SK-N-SH (cell line): ENCODE measurements at regions not wholly inside any gene's neighbourhood (a gene's known extent, or its start where the extent isn't known, plus 50 kb on each side); places are given as distances from the start of the nearest gene placed in this dataset.

Source experiments
- CTCF ChIA-PET: fragments of 300-600, 350-600 bp; formaldehyde crosslinking; extraction: SDS; loops from one replicate; lab custom pipeline; 2021; lab: Yijun Ruan, JAX
- POLR2A ChIA-PET: fragments of 350-600 bp; sonication (Branson Sonifier 250); formaldehyde crosslinking; extraction: SDS; loops from one replicate; lab custom pipeline; 2020; ENCODE audit warnings: antibody characterized with exemption, inconsistent platforms; lab: Yijun Ruan, JAX
- DNase-seq: peaks from one replicate; pipeline ENCODE4 v3.0.0; 2012
- H2AFZ ChIP-seq: fragments of 200-600 bp; sonication (generic); 2 replicates; pipeline ENCODE4 v1.8.1; 2016; ENCODE audit warnings: antibody characterized with exemption, mild to moderate bottlenecking, low read depth
- H3F3A ChIP-seq: fragments of 200-600 bp; sonication (generic); replicated peaks from 2 replicates; pipeline ENCODE3; 2016; ENCODE audit warnings: antibody characterized with exemption, mild to moderate bottlenecking; ENCODE audit not compliant: insufficient read depth
- H3K27ac ChIP-seq, 2 experiments: fragments of 200-500 bp in 1 of 2; fragments of 200-600 bp in 1 of 2; sonication (Bioruptor generic) in 1 of 2; sonication (generic), shearing (Covaris generic) in 1 of 2; 2 replicates each; pipeline versions ENCODE4 v1.5.1 to v1.6.1; 2014 to 2016; ENCODE audit warnings: low read depth in 2 of 2, inconsistent platforms in 1 of 2, low read length in 1 of 2, mild to moderate bottlenecking in 1 of 2, mixed read lengths in 1 of 2
- H3K27me3 ChIP-seq: fragments of 200-600 bp; sonication (generic), shearing (Covaris generic); 2 replicates; pipeline ENCODE4 v1.6.1; 2016; ENCODE audit warnings: mixed run types; ENCODE audit not compliant: insufficient read depth
- H3K36me3 ChIP-seq, 2 experiments: fragments of 200-500 bp in 1 of 2; fragments of 200-600 bp in 1 of 2; sonication (Bioruptor generic) in 1 of 2; sonication (generic) in 1 of 2; replicated peaks in 1 of 2; 2 replicates each; pipeline versions ENCODE3 to v1.5.1; 2014 to 2016; ENCODE audit warnings: low read length in 1 of 2, mild to moderate bottlenecking in 1 of 2; ENCODE audit not compliant: insufficient read depth in 2 of 2, control insufficient read depth in 1 of 2
- H3K4me1 ChIP-seq, 2 experiments: fragments of 200-500 bp in 1 of 2; fragments of 200-600 bp in 1 of 2; sonication (Bioruptor generic) in 1 of 2; sonication (generic), shearing (Covaris generic) in 1 of 2; 2 replicates each; pipeline versions ENCODE4 v1.5.1 to v1.6.1; 2014 to 2016; ENCODE audit warnings: low read depth in 1 of 2, low read length in 1 of 2, mixed run types in 1 of 2; ENCODE audit not compliant: insufficient read depth in 2 of 2, control insufficient read depth in 1 of 2
- H3K4me2 ChIP-seq: fragments of 200-600 bp; sonication (generic), shearing (Covaris generic); 2 replicates; pipeline ENCODE4 v1.6.1; 2017; ENCODE audit warnings: mixed run types
- H3K4me3 ChIP-seq, 2 experiments: fragments of 200-500 bp in 1 of 2; fragments of 200-600 bp in 1 of 2; sonication (Bioruptor generic) in 1 of 2; sonication (generic), shearing (Covaris generic) in 1 of 2; 2 replicates each; pipeline versions ENCODE4 v1.5.1 to v1.8.1; 2014 to 2016; ENCODE audit warnings: low read depth in 2 of 2, inconsistent platforms in 1 of 2, low read length in 1 of 2, mild to moderate bottlenecking in 1 of 2, mixed read lengths in 1 of 2, moderate library complexity in 1 of 2
- H3K79me2 ChIP-seq: fragments of 200-600 bp; sonication (generic); 2 replicates; pipeline ENCODE4 v1.8.1; 2017; ENCODE audit warnings: mild to moderate bottlenecking; ENCODE audit not compliant: insufficient read depth
- H3K9ac ChIP-seq: fragments of 200-600 bp; sonication (generic); 2 replicates; pipeline ENCODE4 v1.6.1; 2017; ENCODE audit warnings: mixed run types
- H3K9me2 ChIP-seq: fragments of 200-600 bp; sonication (generic); 2 replicates; pipeline ENCODE4 v1.6.1; 2017; ENCODE audit warnings: mixed run types
- H3K9me3 ChIP-seq: fragments of 200-600 bp; sonication (generic); 2 replicates; pipeline ENCODE4 v1.6.1; 2017; ENCODE audit warnings: mixed run types, mild to moderate bottlenecking, moderate library complexity
- H4K20me1 ChIP-seq: fragments of 200-600 bp; sonication (generic); 2 replicates; pipeline ENCODE4 v1.6.1; 2017; ENCODE audit warnings: mild to moderate bottlenecking, mixed run types; ENCODE audit not compliant: insufficient read depth
- CHD2 ChIP-seq: fragments of 150-350 bp; IDR thresholded peaks from 2 replicates; pipeline ENCODE4 v1.6.1; 2018; ENCODE audit warnings: low read length; ENCODE audit not compliant: partially characterized antibody
- ELF1 ChIP-seq: IDR thresholded peaks from 2 replicates; pipeline ENCODE4 v1.4.0; 2012
- EP300 ChIP-seq, 2 experiments: IDR thresholded peaks; 2 replicates each; pipeline versions ENCODE4 v1.4.0 to v1.6.1; 2012; ENCODE audit warnings: borderline replicate concordance in 1 of 2, low read depth in 1 of 2, low read length in 1 of 2
- EZH2phosphoT487 ChIP-seq: fragments of 200-600 bp; sonication (generic); IDR thresholded peaks from 2 replicates; pipeline ENCODE4 v1.6.1; 2017; ENCODE audit warnings: low read depth, mixed run types, mild to moderate bottlenecking, antibody characterized with exemption, moderate library complexity, borderline replicate concordance
- FOSL2 ChIP-seq: IDR thresholded peaks from 2 replicates; pipeline ENCODE4 v1.4.0; 2012; ENCODE audit warnings: low read depth, mild to moderate bottlenecking, moderate library complexity, borderline replicate concordance
- FOXM1 ChIP-seq: IDR thresholded peaks from 2 replicates; pipeline ENCODE4 v1.4.0; 2012; ENCODE audit warnings: low read depth, mild to moderate bottlenecking
- GATA2 ChIP-seq: sonication (generic); formaldehyde crosslinking; IDR thresholded peaks from 2 replicates; pipeline ENCODE4 v1.5.0; 2020; ENCODE audit warnings: mild to moderate bottlenecking, missing genetic modification reagents
- MEF2A ChIP-seq: IDR thresholded peaks from 2 replicates; pipeline ENCODE4 v1.4.0; 2012; ENCODE audit warnings: low read depth, borderline replicate concordance
- MXI1 ChIP-seq: IDR thresholded peaks from 2 replicates; pipeline ENCODE4 v1.6.1; 2012; ENCODE audit warnings: mild to moderate bottlenecking, low read depth, low read length, improper control_type of control experiment
- NRF1 ChIP-seq: IDR thresholded peaks from 2 replicates; pipeline ENCODE4 v1.6.1; 2012; ENCODE audit warnings: low read depth, mild to moderate bottlenecking, low read length
- RXRA ChIP-seq: IDR thresholded peaks from 2 replicates; pipeline ENCODE4 v1.4.0; 2012; ENCODE audit warnings: low read depth, mild to moderate bottlenecking, borderline replicate concordance
- SMC3 ChIP-seq: IDR thresholded peaks from 2 replicates; pipeline ENCODE4 v1.6.1; 2012; ENCODE audit warnings: low read depth, low read length, improper control_type of control experiment
- TAF1 ChIP-seq: IDR thresholded peaks from 2 replicates; pipeline ENCODE4 v1.6.1; 2012; ENCODE audit warnings: low read depth, mild to moderate bottlenecking, low read length, moderate library complexity, borderline replicate concordance
- TEAD4 ChIP-seq: IDR thresholded peaks from 2 replicates; pipeline ENCODE4 v1.4.0; 2012; ENCODE audit warnings: mild to moderate bottlenecking, borderline replicate concordance; ENCODE audit not compliant: insufficient read depth
- YY1 ChIP-seq: IDR thresholded peaks from 2 replicates; pipeline ENCODE4 v1.4.0; 2012; ENCODE audit warnings: low read depth, mild to moderate bottlenecking
- ZBTB33 ChIP-seq: IDR thresholded peaks from 2 replicates; pipeline ENCODE4 v1.4.0; 2012; ENCODE audit warnings: low read depth, borderline replicate concordance
- WGBS: methylation state at CpG from one replicate; pipeline ENCODE4 v1.1.6; 2017; ENCODE audit warnings: low lambda C conversion rate; 5-methylcytosine and 5-hydroxymethylcytosine counted together
- TF ChIP-seq, protein P1 (sequence below): fragments of 150-350 bp; IDR thresholded peaks from 2 replicates; pipeline ENCODE4 v1.6.1; 2016; ENCODE audit warnings: mild to moderate bottlenecking, low read depth, low read length
- TF ChIP-seq, protein P2 (sequence below): IDR thresholded peaks from 2 replicates; pipeline ENCODE4 v1.4.0; 2012; ENCODE audit warnings: low read depth

DNA sequence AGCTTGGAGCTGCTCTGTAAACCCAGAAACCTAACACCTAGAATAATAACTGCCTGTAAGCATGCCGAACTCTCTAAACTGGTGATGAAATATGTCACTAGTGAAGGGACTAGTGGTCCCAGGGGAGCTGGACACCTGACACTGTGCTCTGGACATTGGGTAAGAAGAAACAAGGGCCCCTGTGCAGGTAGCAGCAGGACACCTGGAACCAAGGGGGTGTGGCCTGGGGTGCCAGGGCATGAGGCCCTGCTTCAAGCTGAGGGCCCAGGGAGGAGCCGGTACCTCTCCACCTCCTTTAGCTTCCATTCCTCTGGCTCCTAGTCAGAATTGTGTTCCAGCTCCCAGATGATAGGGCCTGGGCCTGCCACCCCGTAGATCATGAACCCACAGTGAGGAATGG is 263.2 kb downstream of the OGFRL1 start:
- Histone ChIP-seq H3K27me3 (peaks cover 5% of the 10 kb centered on the region; the same call in 1 of the 2 replicates), H3K4me2 (no peak overlapping the region), H3F3A (no peaks in the 10 kb centered on the region), H3K4me3 (no peak overlapping the region), H3K36me3 (no peaks in the 10 kb centered on the region), H3K27ac (no peak overlapping the region), H3K9me3 (no peaks in the 10 kb centered on the region), H3K4me1 (no peaks in the 10 kb centered on the region), H2AFZ (no peak overlapping the region), H3K9ac (no peak overlapping the region), H3K79me2 (no peaks in the 10 kb centered on the region), H3K9me2 (no peaks in the 10 kb centered on the region), H4K20me1 (no peaks in the 10 kb centered on the region)
- no peak for DNase-seq
- ChIA-PET POLR2A (no interaction called here), CTCF (interaction anchor here (1.0 to 1.5 kb wide), 3 partner anchors 9 to 18 kb away, joined by 3 to 4 read pairs (median 4); no protein-coding TSS in a partner anchor)
- whole genome bisulfite sequencing = 41% methylated on average over 2 of the region's 3 CpGs
- TF ChIP-seq SMC3 = no peak
- no peak for TF ChIP-seq EP300 (IDR thresholded peaks at IDR 0.05; ENCODE audit: borderline replicate concordance in 1 of 2, low read depth in 1 of 2, low read length in 1 of 2)
- TF ChIP-seq CHD2 = no peak
- no peak for TF ChIP-seq EZH2phosphoT487
- TF ChIP-seq MXI1 = no peak
- TF ChIP-seq TEAD4 = no peak
- TF ChIP-seq FOXM1 = no peak
- TF ChIP-seq, protein P1, sequence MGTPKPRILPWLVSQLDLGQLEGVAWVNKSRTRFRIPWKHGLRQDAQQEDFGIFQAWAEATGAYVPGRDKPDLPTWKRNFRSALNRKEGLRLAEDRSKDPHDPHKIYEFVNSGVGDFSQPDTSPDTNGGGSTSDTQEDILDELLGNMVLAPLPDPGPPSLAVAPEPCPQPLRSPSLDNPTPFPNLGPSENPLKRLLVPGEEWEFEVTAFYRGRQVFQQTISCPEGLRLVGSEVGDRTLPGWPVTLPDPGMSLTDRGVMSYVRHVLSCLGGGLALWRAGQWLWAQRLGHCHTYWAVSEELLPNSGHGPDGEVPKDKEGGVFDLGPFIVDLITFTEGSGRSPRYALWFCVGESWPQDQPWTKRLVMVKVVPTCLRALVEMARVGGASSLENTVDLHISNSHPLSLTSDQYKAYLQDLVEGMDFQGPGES = no peak
- TF ChIP-seq TAF1 = no peak
- TF ChIP-seq GATA2 (CRISPR knock-in tag) = no peak
- no peak for TF ChIP-seq YY1
- no peak for TF ChIP-seq ELF1
- no peak for TF ChIP-seq MEF2A
- TF ChIP-seq, protein P2, sequence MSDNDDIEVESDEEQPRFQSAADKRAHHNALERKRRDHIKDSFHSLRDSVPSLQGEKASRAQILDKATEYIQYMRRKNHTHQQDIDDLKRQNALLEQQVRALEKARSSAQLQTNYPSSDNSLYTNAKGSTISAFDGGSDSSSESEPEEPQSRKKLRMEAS = no peak
- no peak for TF ChIP-seq RXRA
- no peak for TF ChIP-seq NRF1
- TF ChIP-seq FOSL2 = no peak
- TF ChIP-seq ZBTB33 = no peak
